ENCODE measurements at regions not wholly inside any gene's neighbourhood (a gene's known extent, or its start where the extent isn't known, plus 50 kb on each side); places are given as distances from the start of the nearest gene placed in this dataset.

- DNase-seq (ENCODE audit: low read depth): no peak
Measured at GRCh38 chr13:62997696-62998095, 1582.0 kb upstream of the PCDH20 start.

DNA sequence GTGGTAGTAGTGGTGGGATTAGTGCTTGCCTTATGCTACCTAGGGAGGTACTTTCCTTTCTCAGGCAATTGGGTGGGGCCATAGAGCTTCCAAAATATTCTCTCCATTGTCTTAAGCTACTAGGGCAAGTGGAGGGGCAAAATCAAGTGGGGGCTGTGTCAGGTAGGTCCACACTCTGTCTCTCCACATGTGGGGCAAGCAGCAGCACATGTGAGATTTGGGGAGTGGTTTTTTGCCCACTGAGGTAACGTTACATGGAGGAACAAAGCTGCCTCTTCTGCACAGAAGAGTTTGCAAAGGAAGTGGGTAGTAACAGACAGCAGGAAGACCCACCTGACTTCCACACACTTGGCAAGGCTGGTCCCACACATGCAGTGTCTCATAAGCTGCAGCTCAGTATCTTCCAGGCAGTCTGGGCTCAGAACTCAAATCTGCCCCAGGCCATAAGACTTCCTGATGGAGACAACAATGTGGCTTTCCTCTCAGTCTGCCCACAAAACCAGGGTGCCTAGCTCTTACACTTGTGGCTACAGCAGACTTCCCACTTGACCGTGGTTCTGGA is 1581.5 kb upstream of the PCDH20 start:
- no peak for DNase-seq (ENCODE audit: low read depth)

GRCh38 chr13:62973804-62974203 is 1558.2 kb upstream of the PCDH20 start:
- DNase-seq (ENCODE audit: low read depth): no peak

- no peak for DNase-seq (ENCODE audit: low read depth)
Measured at GRCh38 chr13:62964522-62964921, 1548.9 kb upstream of the PCDH20 start.

- DNase-seq (ENCODE audit: low read depth): no peak
Measured at GRCh38 chr13:62960723-62961122, 1545.1 kb upstream of the PCDH20 start.

- DNase-seq (ENCODE audit: low read depth): no peak
Measured at GRCh38 chr13:62933809-62934208, 1518.2 kb upstream of the PCDH20 start.

- peak; percentile 16 for DNase-seq (ENCODE audit: low read depth)
Measured at GRCh38 chr13:62932256-62932883, 1516.7 kb upstream of the PCDH20 start.

DNA sequence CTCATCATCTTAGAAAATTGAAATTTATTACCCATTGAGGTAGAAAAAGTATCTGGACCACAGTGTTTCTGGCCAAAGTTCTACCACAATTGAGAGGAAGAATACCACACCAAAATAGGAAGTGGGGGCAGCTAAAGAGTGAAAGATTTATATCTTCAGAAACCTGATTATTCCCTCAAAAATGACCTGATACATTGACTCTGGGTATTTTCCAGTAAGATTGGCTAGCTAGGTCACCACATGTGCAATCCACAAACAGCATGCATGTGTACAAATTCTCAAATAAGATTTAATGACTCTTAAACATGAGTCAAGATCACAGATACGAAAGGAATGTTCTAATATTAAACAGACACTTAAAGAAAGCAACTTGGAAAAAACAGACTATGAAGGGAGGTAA is 1516.2 kb upstream of the PCDH20 start:
- peak; percentile 20 for DNase-seq (ENCODE audit: low read depth)

- DNase-seq (ENCODE audit: low read depth): no peak
Measured at GRCh38 chr13:62924395-62924794, 1508.7 kb upstream of the PCDH20 start.

DNA sequence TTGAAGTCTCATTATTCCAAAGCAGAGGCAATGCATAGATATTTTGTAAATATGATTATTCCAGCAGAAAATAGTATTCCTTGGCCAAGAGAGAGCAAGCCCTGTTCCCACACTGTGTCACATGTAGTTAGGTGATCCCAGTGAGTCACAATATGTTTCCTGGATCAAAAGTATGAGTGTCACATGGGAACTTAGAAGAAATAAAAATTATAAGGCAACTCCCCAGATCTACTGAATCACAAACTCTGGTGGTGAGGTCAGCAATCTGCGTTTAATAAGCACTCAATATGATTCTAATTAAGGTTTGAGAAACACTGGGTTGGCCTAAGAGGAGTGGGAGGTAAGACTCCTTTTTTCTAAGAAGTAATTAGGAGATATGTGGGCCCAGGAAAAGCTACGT is 1504.5 kb upstream of the PCDH20 start:
- no peak for DNase-seq (ENCODE audit: low read depth)

DNA sequence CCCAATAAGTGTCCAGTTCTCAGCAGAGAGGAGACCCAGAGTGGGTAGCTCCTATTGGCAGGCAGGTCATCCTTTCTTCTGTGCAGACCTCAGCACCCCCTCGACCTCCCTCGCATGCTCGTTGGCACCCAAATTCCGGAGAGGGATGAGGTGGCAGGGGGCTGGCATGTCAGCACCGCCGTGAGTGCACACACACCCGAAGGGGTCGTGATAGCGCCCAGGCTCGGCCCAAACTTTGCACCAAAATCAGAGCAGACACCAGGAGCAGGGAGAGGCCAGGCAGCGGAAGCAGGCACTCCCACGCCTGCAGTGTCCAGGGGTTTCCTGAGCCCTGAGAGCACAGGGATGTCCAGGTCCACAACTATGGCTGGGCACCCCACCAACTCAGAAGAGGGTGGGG is 1503.8 kb upstream of the PCDH20 start:
- no peak for DNase-seq (ENCODE audit: low read depth)

DNA sequence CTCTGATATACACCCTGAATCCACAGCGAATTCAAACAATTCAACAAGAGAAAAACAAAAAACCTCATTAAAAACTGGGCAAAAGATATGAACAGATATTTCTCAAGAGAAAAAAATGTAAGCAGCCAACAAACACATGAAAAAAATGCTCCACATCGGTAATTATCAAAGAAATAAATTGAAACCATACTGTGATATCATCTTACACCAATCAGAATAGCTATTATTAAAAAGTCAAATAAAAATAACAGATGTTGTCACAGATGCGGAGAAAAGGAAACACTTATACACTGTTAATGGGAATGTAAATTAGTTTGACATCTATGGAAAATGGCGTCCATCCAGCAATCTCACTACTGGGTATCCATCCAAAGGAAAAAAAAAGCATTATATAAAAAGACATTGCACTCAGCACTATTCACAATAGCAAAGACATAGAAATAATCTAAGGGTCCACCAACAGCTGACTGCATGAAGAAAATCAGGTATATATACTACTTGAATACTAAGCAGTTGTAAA is 1495.0 kb upstream of the PCDH20 start:
- no peak for DNase-seq (ENCODE audit: low read depth)

DNA sequence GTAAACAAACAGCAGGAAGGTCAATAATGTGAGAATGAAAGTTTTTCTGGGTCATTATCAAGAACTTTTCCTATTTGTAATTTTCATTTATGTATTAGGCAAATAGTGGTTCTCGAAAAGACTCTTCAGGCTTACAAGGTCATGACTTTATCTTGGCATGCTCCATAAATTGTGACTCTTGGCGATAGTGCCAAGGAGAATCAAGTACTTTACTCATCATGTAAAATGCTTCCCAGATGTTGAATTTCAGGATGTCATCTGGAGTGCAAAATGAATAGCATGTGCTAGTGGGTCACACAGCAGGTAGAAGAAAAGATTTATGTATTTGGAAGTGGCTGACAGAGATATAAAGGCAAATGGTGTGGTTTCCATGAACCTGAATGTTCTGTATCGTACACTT is 1492.7 kb upstream of the PCDH20 start:
- no peak for DNase-seq (ENCODE audit: low read depth)

DNA sequence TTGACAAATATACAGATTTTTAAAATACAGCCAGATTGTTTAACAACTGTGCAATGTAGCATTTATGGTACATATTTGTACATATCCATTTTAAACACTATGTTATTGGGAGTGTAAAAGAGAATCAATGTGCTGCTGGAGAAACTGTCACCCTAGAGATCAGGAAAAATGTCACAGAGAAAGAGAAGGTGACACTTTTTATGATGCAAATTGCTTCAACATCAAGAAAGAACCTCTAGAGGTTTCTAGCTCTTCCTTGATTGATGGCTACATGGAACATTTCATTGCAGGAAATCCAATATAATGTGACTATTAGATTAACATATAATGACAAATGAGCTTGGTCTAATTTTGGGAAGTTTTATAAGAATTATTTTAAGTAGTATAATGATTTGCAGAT is 1491.2 kb upstream of the PCDH20 start:
- no peak for DNase-seq (ENCODE audit: low read depth)

DNA sequence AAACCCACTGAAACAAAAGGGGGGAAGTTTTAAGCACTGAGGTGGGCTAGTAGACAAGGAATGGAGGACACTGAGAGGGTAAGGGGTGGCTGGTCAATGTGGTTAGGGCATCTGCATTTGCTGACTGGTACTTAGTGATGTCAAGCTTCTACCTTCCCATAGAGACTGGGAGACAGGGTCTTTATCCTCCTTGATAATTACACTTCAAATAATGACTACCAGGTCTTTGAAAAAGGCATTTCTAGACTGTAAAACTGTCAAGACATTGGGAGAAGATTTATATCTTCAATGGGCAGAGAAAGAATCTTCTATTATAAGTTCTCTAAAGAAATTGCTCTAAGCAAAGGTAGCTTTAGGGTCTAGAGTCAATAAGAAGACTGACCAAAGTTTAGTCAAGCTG is 1490.8 kb upstream of the PCDH20 start:
- DNase-seq (ENCODE audit: low read depth): no peak

DNA sequence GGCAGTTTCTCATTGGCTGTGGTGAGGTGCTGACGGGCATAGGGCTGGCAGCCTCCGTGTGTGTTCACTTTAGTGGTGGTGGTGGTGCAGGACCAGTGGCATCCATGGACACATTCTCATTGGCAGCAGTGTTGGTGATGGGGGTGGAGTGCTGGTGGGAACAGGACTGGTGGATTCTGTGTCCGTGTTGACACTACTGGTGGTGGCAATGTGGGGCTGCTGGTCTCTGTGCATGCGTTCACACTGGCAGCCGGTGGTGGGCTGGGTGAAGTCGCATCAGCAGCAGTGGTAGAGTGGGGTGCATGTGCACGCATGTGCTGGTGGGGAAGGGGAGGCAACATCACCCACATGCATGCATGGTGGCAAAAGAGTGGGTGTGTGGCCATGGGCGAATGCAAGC is 1471.4 kb upstream of the PCDH20 start:
- no peak for DNase-seq (ENCODE audit: low read depth)

DNA sequence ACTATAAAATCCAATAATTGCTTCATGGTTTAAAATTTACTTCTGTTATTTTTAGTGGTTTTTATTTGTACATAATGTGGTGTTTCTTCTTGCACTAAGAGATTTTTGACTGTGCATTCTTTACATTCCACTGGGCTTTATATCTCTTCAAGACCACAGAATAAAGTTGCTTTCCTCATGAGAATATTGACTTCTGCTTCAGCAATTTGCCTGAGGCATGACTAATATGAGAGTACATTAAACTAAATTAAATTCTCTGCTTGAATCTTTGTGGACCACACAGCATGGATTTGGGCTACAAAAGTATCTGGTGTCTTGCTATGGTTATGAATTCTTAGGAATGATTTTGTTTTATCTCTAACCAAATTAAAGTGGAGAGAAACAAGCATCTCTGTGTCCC is 1463.4 kb upstream of the PCDH20 start:
- peak; percentile 59 for DNase-seq (ENCODE audit: low read depth)

DNA sequence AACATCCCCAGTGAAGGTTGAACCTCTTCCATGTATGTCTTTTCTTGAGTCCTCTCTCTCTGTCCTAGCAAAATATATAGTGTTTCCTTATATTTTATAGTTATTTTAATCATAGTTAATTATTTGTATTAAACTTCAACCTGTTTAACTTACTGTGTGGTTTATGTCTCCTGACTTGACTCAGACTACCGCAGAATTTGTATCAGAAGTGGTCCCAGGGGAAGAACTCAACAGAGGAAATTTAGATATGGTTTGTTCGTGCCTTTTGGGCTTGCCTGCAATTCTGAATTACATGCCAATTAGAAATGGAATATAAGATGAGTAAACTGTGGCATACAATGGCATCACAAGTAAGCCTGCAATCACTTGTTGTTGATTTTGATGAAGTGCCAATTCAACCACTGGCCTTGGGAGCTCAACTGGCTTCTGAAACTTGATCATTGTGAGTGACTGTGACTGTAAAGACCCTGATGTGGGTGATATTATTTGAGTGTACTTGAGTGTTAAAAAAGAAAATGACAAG is 1459.5 kb upstream of the PCDH20 start:
- no peak for DNase-seq (ENCODE audit: low read depth)

DNA sequence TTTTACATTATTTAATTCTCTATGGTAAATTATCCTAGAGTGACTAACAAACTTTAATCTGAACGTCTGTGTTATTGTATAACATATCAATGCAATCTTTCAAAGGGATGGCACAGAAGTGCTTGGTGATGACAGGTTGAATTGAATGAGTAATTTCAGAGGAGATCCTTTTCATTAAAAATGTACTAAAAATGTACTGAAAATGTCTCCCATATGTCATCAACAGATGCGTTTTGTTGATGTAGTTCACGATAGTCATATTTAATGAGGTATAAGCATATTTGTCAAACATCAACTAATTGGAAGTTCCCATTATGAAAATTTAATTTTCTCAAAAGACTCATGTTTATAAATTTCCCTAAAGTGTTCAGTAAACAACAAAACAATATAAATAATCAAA is 1434.7 kb upstream of the PCDH20 start:
- no peak for DNase-seq (ENCODE audit: low read depth)

- DNase-seq (ENCODE audit: low read depth): no peak
Measured at GRCh38 chr13:62847520-62847919, 1431.9 kb upstream of the PCDH20 start.

DNA sequence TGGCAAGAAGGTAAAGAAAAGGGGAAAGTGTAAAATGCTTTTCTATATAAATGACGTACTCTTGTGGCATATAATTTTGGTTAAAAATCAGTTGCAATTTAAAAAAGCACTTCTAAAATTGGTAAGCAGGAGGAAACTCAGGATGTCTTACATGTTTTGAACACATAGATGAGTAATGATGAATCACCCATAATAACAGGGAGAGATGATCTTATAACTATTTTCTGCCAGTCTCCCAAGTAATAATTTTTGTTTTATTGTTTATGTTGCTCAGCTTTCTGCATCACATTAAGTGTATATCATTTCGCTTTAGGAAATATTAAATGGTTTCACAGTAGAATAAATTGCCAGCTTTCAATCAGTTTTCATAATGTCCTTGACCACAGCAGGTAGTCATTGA is 1430.7 kb upstream of the PCDH20 start:
- peak; percentile 11 for DNase-seq (ENCODE audit: low read depth)

DNA sequence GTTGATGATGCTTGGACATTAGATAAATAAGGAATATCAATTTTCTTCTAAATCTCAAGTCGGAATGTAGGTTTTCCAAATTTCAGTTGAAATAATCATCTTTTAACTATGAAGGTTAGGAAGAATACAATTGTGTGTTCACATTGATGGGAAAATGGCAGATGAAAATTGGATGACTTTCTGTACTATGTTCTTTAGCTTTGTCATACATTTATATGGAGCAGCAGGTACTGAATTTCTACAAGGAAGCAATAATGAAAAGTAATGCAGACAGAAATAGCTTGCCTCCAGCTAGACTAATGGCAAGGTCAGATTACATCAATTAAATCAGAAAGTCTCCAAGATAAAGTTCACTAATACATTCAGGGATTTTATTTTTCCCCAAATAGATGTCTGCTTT is 1423.7 kb upstream of the PCDH20 start:
- DNase-seq (ENCODE audit: low read depth): no peak

- DNase-seq (ENCODE audit: low read depth): no peak
Measured at GRCh38 chr13:62838929-62839328, 1423.3 kb upstream of the PCDH20 start.

GRCh38 chr13:62837895-62838294 is 1422.2 kb upstream of the PCDH20 start:
- DNase-seq (ENCODE audit: low read depth): peak; percentile 31

Measured in iris pigment epithelial cell (primary cell).